ENCODE measurements at regions not wholly inside any gene's neighbourhood (a gene's known extent, or its start where the extent isn't known, plus 50 kb on each side); places are given as distances from the start of the nearest gene placed in this dataset.

DNA sequence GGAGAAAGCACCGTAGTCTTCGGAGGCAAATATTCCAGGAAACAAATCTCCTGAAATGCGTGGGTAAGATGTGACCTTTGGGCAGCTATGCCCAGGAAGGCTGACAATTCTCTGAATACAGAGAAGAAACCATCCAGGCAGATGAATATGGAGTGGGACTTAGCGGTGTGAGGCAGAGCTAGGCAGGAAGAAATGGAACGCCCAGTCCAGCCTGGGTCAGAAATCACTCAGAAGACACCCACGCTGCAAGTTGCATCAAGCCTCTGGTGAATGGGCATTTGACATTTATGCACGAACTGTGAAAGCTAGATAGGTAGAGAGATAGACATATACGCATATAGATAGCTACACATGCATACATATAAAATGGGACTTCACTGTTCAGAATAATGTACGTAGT, 498.5 kb downstream of the QKI start:
- TF ChIP-seq, protein P1, sequence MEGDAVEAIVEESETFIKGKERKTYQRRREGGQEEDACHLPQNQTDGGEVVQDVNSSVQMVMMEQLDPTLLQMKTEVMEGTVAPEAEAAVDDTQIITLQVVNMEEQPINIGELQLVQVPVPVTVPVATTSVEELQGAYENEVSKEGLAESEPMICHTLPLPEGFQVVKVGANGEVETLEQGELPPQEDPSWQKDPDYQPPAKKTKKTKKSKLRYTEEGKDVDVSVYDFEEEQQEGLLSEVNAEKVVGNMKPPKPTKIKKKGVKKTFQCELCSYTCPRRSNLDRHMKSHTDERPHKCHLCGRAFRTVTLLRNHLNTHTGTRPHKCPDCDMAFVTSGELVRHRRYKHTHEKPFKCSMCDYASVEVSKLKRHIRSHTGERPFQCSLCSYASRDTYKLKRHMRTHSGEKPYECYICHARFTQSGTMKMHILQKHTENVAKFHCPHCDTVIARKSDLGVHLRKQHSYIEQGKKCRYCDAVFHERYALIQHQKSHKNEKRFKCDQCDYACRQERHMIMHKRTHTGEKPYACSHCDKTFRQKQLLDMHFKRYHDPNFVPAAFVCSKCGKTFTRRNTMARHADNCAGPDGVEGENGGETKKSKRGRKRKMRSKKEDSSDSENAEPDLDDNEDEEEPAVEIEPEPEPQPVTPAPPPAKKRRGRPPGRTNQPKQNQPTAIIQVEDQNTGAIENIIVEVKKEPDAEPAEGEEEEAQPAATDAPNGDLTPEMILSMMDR (IDR thresholded peaks at IDR 0.05) = no peak
- TF ChIP-seq POLR2A (IDR thresholded peaks at IDR 0.05) = no peak
